Neural crest cell (in vitro differentiated cells): ENCODE measurements at regions not wholly inside any gene's neighbourhood (a gene's known extent, or its start where the extent isn't known, plus 50 kb on each side); places are given as distances from the start of the nearest gene placed in this dataset.

ENCODE experiments used
- DNase-seq: peaks from one replicate; pipeline ENCODE4 v3.0.0; 2021; ENCODE audit warnings: low read depth, mixed read lengths, low spot score
- H3K27ac Mint-ChIP-seq: one replicate; pipeline ENCODE4 v1.8.0; 2021; ENCODE audit warnings: mild to moderate bottlenecking, mixed read lengths; ENCODE audit not compliant: unreplicated experiment
- H3K27me3 Mint-ChIP-seq: 2 replicates; pipeline ENCODE4 v1.8.0; 2021; ENCODE audit warnings: low read depth, mild to moderate bottlenecking, mixed read lengths
- H3K36me3 Mint-ChIP-seq: 2 replicates; pipeline ENCODE4 v1.8.0; 2021; ENCODE audit warnings: low read depth, mild to moderate bottlenecking, mixed read lengths
- H3K4me1 Mint-ChIP-seq: 2 replicates; pipeline ENCODE4 v1.8.0; 2021; ENCODE audit warnings: mixed read lengths
- H3K4me3 Mint-ChIP-seq: one replicate; pipeline ENCODE4 v1.8.0; 2021; ENCODE audit warnings: mild to moderate bottlenecking, mixed read lengths
- H3K9me3 Mint-ChIP-seq: 2 replicates; pipeline ENCODE4 v1.8.0; 2021; ENCODE audit warnings: mixed read lengths
- TF ChIP-seq, protein P1 (sequence below): fragments of 200-600 bp; sonication (generic); conservative IDR thresholded peaks from 2 replicates; pipeline ENCODE4 v1.5.0; 2021; ENCODE audit warnings: antibody characterized with exemption, mild to moderate bottlenecking

DNA sequence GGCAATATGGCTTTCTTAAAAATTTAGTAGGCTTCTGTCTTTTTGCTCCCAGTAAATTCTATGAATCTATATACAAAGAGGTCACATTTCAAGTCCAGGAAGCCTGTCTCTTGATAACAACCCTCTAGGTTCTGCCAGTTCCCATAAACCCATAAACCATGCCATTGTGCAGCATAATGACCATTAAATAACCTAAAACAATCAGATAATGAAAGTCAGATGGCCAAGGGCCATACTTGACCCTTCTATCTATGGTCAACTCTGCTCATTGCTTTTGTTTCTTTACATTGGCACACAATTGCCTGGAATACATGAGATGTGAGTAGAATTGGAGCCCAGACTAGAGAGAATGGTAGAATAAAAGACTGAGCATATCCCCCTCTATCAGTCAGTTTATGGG lies 305.4 kb upstream of the KIF2A start:
- Mint-ChIP-seq H3K4me3 (no peak overlapping the region), H3K4me1 (no peaks in the 10 kb centered on the region), H3K27ac (no peak overlapping the region), H3K36me3 (no peaks in the 10 kb centered on the region), H3K27me3 (peaks cover 4% of the 10 kb centered on the region), H3K9me3 (no peaks in the 10 kb centered on the region)
- no peak for DNase-seq
- TF ChIP-seq, protein P1, sequence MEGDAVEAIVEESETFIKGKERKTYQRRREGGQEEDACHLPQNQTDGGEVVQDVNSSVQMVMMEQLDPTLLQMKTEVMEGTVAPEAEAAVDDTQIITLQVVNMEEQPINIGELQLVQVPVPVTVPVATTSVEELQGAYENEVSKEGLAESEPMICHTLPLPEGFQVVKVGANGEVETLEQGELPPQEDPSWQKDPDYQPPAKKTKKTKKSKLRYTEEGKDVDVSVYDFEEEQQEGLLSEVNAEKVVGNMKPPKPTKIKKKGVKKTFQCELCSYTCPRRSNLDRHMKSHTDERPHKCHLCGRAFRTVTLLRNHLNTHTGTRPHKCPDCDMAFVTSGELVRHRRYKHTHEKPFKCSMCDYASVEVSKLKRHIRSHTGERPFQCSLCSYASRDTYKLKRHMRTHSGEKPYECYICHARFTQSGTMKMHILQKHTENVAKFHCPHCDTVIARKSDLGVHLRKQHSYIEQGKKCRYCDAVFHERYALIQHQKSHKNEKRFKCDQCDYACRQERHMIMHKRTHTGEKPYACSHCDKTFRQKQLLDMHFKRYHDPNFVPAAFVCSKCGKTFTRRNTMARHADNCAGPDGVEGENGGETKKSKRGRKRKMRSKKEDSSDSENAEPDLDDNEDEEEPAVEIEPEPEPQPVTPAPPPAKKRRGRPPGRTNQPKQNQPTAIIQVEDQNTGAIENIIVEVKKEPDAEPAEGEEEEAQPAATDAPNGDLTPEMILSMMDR = no peak

DNA sequence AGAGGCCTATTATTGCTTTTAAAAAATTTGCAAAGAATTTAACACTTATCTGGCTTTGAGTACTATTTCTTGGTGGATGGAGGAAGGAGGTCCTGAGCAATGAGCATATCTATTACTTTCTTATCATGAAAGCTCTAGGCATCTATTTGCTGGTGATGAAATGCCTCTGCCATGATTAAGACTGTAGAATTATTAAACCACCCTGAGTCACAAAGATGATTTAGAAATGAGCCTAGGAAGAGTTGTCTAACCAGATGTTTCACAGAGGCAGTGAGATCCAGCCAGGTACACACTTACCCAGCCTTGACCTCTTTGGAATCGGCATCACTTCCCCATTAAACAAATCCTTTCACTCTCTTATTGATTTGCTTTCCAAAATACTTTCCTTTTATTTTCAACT lies 304.4 kb upstream of the KIF2A start:
- Mint-ChIP-seq H3K4me3 (no peak overlapping the region), H3K36me3 (no peaks in the 10 kb centered on the region), H3K27me3 (peaks cover 7% of the 10 kb centered on the region), H3K27ac (no peak overlapping the region), H3K9me3 (no peaks in the 10 kb centered on the region), H3K4me1 (no peaks in the 10 kb centered on the region)
- DNase-seq = no peak
- TF ChIP-seq, protein P1 = no peak

GRCh38 chr5:62002436-62002835 lies 303.6 kb upstream of the KIF2A start:
- Mint-ChIP-seq H3K9me3 (no peaks in the 10 kb centered on the region), H3K4me3 (no peak overlapping the region), H3K4me1 (no peaks in the 10 kb centered on the region), H3K27me3 (peaks cover 7% of the 10 kb centered on the region), H3K36me3 (no peaks in the 10 kb centered on the region), H3K27ac (no peak overlapping the region)
- TF ChIP-seq, protein P1 = no peak
- DNase-seq = no peak

GRCh38 chr5:62005551-62005950 lies 300.5 kb upstream of the KIF2A start:
- no peaks in the 10 kb centered on the region for H3K4me1 Mint-ChIP-seq
- no peak overlapping the region for H3K4me3 Mint-ChIP-seq
- peaks cover 12% of the 10 kb centered on the region for H3K27me3 Mint-ChIP-seq
- no peaks in the 10 kb centered on the region for H3K36me3 Mint-ChIP-seq
- H3K27ac Mint-ChIP-seq = no peak overlapping the region
- DNase-seq = no peak
- TF ChIP-seq, protein P1 = no peak
- peaks cover 3% of the 10 kb centered on the region for H3K9me3 Mint-ChIP-seq

DNA sequence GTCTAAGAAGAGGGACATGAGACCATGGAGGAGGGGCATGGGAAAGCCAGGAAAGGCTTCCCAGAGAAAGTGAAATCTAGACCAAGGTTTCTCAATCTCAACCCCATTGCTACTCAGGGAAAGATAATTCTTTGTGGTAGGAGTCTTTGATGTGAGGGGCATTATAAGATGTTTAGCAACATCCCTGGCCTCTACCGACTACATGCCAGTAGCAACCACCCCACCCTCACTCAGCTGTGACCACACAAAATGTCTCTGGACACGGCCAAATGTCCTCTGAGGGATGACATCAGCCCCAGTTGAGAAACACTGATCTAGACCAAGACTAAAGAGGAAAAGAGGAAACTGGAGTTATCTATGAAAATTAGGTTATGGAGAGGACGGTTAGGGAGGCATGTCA lies 298.5 kb upstream of the KIF2A start:
- peaks cover 20% of the 10 kb centered on the region for H3K27me3 Mint-ChIP-seq
- DNase-seq = no peak

More for the DNA sequence above, 298.5 kb upstream of the KIF2A start:
- H3K27ac Mint-ChIP-seq = no peak overlapping the region
- peaks cover 3% of the 10 kb centered on the region for H3K9me3 Mint-ChIP-seq
- TF ChIP-seq, protein P1 = no peak
- H3K36me3 Mint-ChIP-seq = no peaks in the 10 kb centered on the region
- no peak overlapping the region for H3K4me3 Mint-ChIP-seq
- H3K4me1 Mint-ChIP-seq = no peaks in the 10 kb centered on the region
